MM.1S (cell line): ENCODE measurements at regions not wholly inside any gene's neighbourhood (a gene's known extent, or its start where the extent isn't known, plus 50 kb on each side); places are given as distances from the start of the nearest gene placed in this dataset.

Source experiments
- DNase-seq: peaks from one replicate; pipeline ENCODE4 v3.0.0-alpha.2; 2015
- H2AFZ ChIP-seq: fragments of 300-600 bp; sonication (generic); 2 replicates; pipeline ENCODE4 v1.6.0; 2016; ENCODE audit warnings: antibody characterized with exemption, low read length
- H3F3A ChIP-seq: fragments of 300-600 bp; sonication (generic); 2 replicates; pipeline ENCODE4 v1.6.1; 2016; ENCODE audit warnings: mild to moderate bottlenecking, antibody characterized with exemption, low read length, moderate library complexity, mixed read lengths; ENCODE audit not compliant: insufficient read depth
- H3K27ac ChIP-seq: fragments of 300-600 bp; sonication (generic); 2 replicates; pipeline ENCODE4 v1.5.1; 2016; ENCODE audit warnings: mild to moderate bottlenecking, low read length
- H3K27me3 ChIP-seq: fragments of 300-600 bp; sonication (generic); replicated peaks from 2 replicates; pipeline ENCODE4 v1.6.0; 2016; ENCODE audit warnings: low read length; ENCODE audit not compliant: insufficient read depth
- H3K36me3 ChIP-seq: fragments of 300-600 bp; sonication (generic); replicated peaks from 2 replicates; pipeline ENCODE4 v1.6.1; 2016; ENCODE audit warnings: mild to moderate bottlenecking, low read length, mixed read lengths; ENCODE audit not compliant: insufficient read depth
- H3K4me1 ChIP-seq: fragments of 300-600 bp; sonication (generic); 2 replicates; pipeline ENCODE4 v1.6.1; 2016; ENCODE audit warnings: low read length, mixed read lengths
- H3K4me2 ChIP-seq: fragments of 300-600 bp; sonication (generic); 2 replicates; pipeline ENCODE4 v1.6.0; 2016; ENCODE audit warnings: low read depth, low read length
- H3K4me3 ChIP-seq: fragments of 300-600 bp; sonication (generic); 2 replicates; pipeline ENCODE4 v1.5.1; 2016; ENCODE audit warnings: low read length, mixed read lengths
- H3K79me2 ChIP-seq: fragments of 300-600 bp; sonication (generic); 2 replicates; pipeline ENCODE4 v1.6.1; 2016; ENCODE audit warnings: mixed run types, low read length, mixed read lengths
- H3K9ac ChIP-seq: fragments of 300-600 bp; sonication (generic); 2 replicates; pipeline ENCODE4 v1.6.1; 2016; ENCODE audit warnings: low read length, mixed read lengths
- H3K9me2 ChIP-seq: fragments of 300-600 bp; sonication (generic); replicated peaks from 2 replicates; pipeline ENCODE4 v1.6.1; 2016; ENCODE audit warnings: mild to moderate bottlenecking, low read length, mixed read lengths; ENCODE audit not compliant: insufficient read depth
- H3K9me3 ChIP-seq: fragments of 300-600 bp; sonication (generic); replicated peaks from 2 replicates; pipeline ENCODE4 v1.6.1; 2016; ENCODE audit warnings: mild to moderate bottlenecking, low read length, mixed read lengths; ENCODE audit not compliant: insufficient read depth
- H4K20me1 ChIP-seq: fragments of 300-600 bp; sonication (generic); 2 replicates; pipeline ENCODE4 v1.6.1; 2016; ENCODE audit warnings: mild to moderate bottlenecking, low read length, moderate library complexity, mixed read lengths; ENCODE audit not compliant: insufficient read depth
- CTCF ChIP-seq: fragments of 300-600 bp; sonication (generic); IDR thresholded peaks from 2 replicates; pipeline ENCODE4 v1.5.1; 2016; ENCODE audit warnings: antibody characterized with exemption, low read length, mixed read lengths
- EZH2 ChIP-seq: fragments of 300-600 bp; sonication (generic); optimal IDR thresholded peaks from 2 replicates; pipeline ENCODE3; 2017; ENCODE audit warnings: low read depth, mild to moderate bottlenecking, antibody characterized with exemption, low read length, mixed read lengths
- EZH2phosphoT487 ChIP-seq: fragments of 300-600 bp; sonication (generic); IDR thresholded peaks from 2 replicates; pipeline ENCODE4 v1.6.1; 2018; ENCODE audit warnings: antibody characterized with exemption, low read length

GRCh38 chr10:30207485-30208052, 141.5 kb downstream of the MTPAP start:
- no peaks in the 10 kb centered on the region for H3K4me1 ChIP-seq
- DNase-seq = peak; percentile 69
- TF ChIP-seq EZH2phosphoT487 (no peak), CTCF (no peak), EZH2 (no peak)
- no peaks in the 10 kb centered on the region for H3K9me2 ChIP-seq
- H3F3A ChIP-seq = no peaks in the 10 kb centered on the region
- no peaks in the 10 kb centered on the region for H3K27me3 ChIP-seq
- no peaks in the 10 kb centered on the region for H3K9me3 ChIP-seq
- H3K36me3 ChIP-seq = no peaks in the 10 kb centered on the region
- H3K27ac ChIP-seq = no peak overlapping the region
- H2AFZ ChIP-seq = no peak overlapping the region
- H4K20me1 ChIP-seq = no peaks in the 10 kb centered on the region
- H3K4me2 ChIP-seq = no peak overlapping the region
- no peak overlapping the region for H3K4me3 ChIP-seq
- H3K79me2 ChIP-seq = no peaks in the 10 kb centered on the region
- H3K9ac ChIP-seq = no peak overlapping the region

GRCh38 chr10:30200017-30200415, 140.6 kb upstream of the JCAD start:
- no peak overlapping the region for H3K27ac ChIP-seq
- H3K9me2 ChIP-seq = no peaks in the 10 kb centered on the region
- no peak for DNase-seq
- H3K9ac ChIP-seq = no peak overlapping the region
- H3K27me3 ChIP-seq = no peaks in the 10 kb centered on the region
- no peaks in the 10 kb centered on the region for H3K79me2 ChIP-seq
- H3K4me3 ChIP-seq = no peak overlapping the region
- no peak for TF ChIP-seq CTCF
- no peak for TF ChIP-seq EZH2
- TF ChIP-seq EZH2phosphoT487 = no peak
- H4K20me1 ChIP-seq = no peaks in the 10 kb centered on the region
- H3K36me3 ChIP-seq = no peaks in the 10 kb centered on the region
- no peak overlapping the region for H2AFZ ChIP-seq
- H3K9me3 ChIP-seq = no peaks in the 10 kb centered on the region
- H3F3A ChIP-seq = no peaks in the 10 kb centered on the region
- no peak overlapping the region for H3K4me2 ChIP-seq
- H3K4me1 ChIP-seq = no peaks in the 10 kb centered on the region

GRCh38 chr10:30199376-30200016, 140.1 kb upstream of the JCAD start:
- H4K20me1 ChIP-seq = no peaks in the 10 kb centered on the region
- H3K79me2 ChIP-seq = no peaks in the 10 kb centered on the region
- no peaks in the 10 kb centered on the region for H3K27me3 ChIP-seq
- no peak for DNase-seq
- no peak overlapping the region for H3K4me3 ChIP-seq
- no peak overlapping the region for H2AFZ ChIP-seq
- H3K36me3 ChIP-seq = no peaks in the 10 kb centered on the region
- no peaks in the 10 kb centered on the region for H3K9me3 ChIP-seq
- H3K4me2 ChIP-seq = no peak overlapping the region
- TF ChIP-seq EZH2phosphoT487 (no peak), CTCF (no peak), EZH2 (no peak)
- no peak overlapping the region for H3K9ac ChIP-seq
- no peaks in the 10 kb centered on the region for H3F3A ChIP-seq
- H3K4me1 ChIP-seq = no peaks in the 10 kb centered on the region
- H3K27ac ChIP-seq = no peak overlapping the region
- H3K9me2 ChIP-seq = no peaks in the 10 kb centered on the region
